Tongue (tissue), 1 donor: ENCODE measurements at regions not wholly inside any gene's neighbourhood (a gene's known extent, or its start where the extent isn't known, plus 50 kb on each side); places are given as distances from the start of the nearest gene placed in this dataset.
"Not testable (repeated sequence)": the region's sequence is repeated elsewhere in the genome, so short reads cannot be mapped to it uniquely, and the experiment has no call there.

Experiments used
- DNase-seq: peaks from one replicate; pipeline ENCODE4 v3.0.0-alpha.2; 2015

GRCh38 chr5:17365811-17366138 lies 132.3 kb upstream of the TAF11L2 start:
- DNase-seq: no peak

DNA sequence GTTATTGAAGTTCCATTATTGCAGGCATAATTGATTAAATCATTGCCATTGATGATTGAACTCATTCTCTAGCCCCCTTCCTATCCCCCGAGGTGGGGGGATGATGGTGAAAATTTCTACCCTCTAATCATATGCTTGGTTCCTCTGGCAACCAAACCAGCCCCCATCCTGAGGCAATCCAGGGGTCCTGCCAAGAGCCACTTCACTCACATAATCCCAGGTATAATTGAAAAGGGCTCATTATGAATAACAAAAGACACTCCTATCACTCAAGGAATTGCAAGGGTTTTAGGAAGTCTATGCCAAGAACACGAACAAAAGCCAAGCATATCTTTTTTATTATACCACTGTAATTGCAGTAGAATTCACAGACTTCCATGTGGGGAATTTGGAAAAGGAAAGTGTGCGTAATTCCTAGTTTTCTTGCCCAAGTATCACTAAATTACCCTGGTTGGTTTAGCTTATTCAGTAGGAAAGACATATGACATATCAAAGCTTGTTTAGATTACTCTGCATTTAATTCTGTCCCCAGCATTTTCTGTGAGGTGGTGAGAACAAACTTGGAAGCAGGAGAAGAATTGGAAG lies 130.7 kb upstream of the TAF11L2 start:
- no peak for DNase-seq

GRCh38 chr5:17370651-17371050 lies 127.4 kb upstream of the TAF11L2 start:
- no peak for DNase-seq

DNA sequence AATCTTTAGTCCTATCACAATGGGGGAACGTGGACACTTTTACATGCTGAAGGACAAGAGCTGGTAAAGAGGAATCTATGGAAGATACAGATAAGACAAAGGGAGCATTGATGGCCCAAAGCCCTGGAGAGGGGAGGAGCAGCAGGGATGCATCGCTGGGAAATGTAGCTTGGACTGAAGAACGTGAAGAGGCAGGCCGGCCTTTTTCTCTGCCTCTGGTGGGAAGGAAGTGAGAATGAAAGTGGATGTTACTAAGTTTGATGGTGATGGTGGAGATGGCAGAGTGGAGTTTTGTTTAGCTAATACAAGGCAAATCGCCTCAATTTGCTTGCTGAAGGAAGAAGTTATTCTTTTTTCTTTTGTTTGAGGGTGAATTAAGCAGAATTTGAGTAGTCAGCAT lies 124.6 kb upstream of the TAF11L2 start:
- no peak for DNase-seq

GRCh38 chr5:17373814-17374556 lies 124.0 kb upstream of the TAF11L2 start:
- DNase-seq: no peak

DNA sequence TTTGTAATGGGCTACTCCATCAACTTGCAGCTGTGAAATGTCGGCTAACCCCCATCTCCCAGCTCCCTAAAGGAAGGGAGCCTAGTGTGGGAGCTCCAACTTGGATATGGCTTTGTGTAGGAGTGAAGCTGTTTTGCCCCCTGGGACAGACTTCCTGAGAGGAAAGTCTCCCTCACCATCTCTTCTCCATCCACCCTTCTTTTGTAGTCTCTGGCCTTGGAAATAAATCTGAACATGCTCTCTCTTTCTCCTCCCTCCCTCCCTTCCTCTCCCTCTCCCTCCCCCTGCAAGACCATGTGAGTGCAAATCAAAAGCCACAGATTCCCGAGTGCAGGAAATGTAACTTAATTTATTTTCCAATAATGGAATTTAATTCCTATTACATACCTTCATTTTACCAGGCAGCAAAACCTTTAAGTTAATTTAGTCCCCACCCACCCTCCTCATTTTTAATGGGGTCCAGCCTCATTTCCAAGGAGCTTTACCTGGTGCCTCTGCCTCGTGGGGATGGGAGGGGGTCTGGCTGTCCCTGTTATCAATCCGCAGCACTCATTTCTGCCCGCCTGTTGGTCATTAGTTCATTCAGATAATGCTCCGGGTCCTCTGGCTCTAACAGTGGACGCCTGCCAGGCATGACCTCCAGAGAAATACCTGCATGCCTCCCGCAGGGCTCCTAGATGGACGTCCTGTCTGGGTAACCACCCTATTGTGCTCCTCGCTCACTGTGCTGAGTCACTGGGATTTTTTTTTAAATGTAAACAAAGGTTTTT lies 122.9 kb upstream of the TAF11L2 start:
- DNase-seq: no peak

GRCh38 chr5:17375886-17376285 lies 122.1 kb upstream of the TAF11L2 start:
- DNase-seq: not testable (repeated sequence)

DNA sequence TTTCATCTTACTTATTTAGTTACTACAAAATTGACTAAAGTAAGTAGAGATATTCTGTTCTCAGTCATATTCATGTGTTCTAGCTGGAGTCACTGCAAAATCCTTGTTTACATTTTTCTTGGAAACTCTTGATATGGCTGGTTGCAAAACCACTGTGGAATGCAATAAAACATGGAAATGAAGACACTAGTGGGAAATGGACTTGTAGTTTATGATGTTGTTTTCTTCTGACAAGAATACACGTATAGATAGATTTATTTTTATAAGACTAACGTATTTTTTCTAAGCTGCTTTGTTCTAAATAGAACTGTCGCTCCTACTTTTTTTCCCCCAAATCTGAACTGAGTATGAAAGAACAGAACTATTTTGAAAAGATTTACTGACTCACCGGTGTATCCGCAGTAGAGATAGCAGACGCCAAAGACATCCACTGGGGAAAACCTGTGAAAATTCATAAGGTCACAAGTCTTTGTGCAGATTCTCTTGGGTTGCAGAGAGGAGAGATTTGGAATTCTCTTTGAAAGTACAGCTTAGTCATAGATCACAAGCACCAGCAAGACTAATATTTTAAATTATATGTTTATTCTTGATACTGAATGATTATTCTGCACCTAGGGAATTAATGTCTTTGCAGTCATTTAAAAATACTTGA lies 119.6 kb upstream of the TAF11L2 start:
- no peak for DNase-seq

DNA sequence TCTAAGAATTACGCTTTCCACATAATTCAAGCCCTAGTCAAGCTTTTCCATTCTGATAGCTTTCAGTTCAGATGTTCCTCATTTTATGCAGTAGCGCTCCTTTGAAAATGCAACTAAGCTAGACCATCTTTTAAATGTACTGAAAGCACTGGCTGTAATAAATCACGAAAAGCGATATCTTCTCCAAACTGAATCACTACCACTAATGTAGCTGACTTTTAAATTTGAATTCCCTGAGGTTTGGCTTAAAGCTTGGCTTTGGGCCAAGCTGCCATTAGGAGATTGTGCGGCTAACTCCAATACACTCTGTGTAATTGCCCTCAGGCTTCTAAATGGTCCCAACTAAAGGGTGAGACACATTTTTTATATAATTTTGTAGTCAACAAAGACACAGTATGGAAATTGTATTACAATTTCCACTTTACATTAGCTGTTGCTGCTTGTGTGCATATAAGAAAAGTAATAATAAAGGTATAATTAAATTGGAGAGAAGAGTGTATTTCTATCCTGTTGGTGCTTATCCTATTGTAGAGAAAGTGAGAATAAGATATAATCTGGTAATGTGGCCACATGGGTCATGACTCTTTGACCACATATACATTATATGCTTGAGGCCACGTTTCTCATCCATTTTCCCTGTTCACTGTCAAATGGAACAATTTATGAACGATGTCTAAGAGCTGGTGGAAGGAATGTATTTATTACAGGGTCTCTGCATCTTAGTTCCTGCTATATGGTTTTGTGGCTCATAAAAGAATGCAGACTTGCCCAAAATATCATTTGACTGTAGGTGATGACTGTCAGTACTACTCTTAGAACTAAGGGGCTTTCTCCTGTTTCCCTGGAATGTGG lies 118.7 kb upstream of the TAF11L2 start:
- DNase-seq: no peak

DNA sequence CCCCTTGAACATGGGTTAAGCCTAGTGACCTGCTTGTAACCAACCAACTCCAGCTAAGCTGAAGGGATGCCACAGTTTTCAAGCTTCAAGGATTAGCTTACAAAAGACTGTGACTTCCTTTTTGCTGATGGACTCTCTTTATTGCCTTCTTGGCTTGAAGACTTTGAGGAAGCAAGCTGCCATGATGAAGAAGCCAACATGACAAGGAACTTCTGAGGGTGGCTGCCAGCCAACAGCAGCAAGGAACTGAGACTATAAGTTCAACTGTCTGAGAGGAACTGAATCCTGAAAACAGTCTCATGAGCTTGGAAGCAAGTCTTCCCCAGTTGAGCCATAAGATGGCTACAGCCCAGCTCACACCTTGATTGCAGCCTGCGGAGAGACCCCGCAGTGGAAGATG lies 116.1 kb upstream of the TAF11L2 start:
- no peak for DNase-seq

DNA sequence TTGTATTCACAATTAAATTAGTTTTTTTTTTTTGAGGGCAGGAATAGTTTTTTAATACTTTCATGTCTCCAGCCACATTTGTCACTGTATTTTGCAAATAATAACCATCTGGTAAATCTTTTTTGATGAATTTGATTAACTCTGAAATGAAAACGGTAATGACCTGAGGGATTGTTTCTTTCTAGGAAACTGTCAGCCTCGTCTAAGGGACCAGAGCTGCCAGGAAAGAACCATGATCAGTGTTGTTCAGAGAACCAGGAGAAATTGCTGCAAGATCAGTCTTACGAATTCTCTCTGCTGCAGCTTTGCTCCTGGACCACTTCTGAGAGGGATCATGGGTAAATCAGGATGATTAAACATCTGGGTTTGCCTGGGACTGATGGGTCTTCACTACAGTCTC lies 114.5 kb upstream of the TAF11L2 start:
- no peak for DNase-seq

GRCh38 chr5:17384181-17384580 lies 113.8 kb upstream of the TAF11L2 start:
- DNase-seq: no peak

DNA sequence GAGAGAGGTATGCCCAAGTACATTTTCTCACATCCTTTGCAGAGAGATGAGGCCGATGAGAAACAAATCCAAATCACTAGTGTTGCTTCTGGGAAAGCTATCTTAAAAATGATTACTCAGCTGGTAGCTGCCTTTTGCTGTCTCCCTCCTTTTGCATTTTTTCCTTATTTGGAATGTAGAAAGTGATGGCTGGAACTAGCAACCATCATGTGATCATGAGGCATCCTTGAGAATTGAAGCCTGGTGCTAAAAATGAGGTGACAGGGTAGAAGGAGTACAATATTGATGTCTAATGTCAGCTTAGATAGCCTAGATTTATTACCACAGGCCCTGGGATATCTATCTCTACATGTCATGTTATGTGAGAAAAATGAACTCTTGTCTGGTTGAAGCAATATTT lies 109.3 kb upstream of the TAF11L2 start:
- DNase-seq: no peak

DNA sequence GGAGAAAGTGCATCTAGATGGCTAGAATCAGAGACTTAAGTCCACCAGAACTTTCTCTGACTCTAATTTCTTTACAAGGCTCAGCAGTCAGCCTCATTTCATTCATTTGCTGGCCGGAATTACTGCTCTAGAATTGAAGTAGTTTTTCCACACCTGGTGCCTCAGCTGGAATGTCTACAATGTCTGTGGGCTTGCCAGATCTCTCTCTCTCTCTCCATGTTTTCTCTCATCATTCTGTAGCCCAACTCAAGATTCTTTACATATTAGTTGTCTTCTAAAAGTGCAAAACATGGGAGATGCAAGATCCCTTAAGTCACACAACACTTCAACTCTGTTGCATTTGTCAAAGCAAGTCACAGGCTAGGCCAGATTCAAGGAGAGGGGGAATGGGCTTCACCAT lies 103.9 kb upstream of the TAF11L2 start:
- DNase-seq: no peak

GRCh38 chr5:17395106-17395880 lies 102.7 kb upstream of the TAF11L2 start:
- no peak for DNase-seq

GRCh38 chr5:17396247-17396646 lies 101.8 kb upstream of the TAF11L2 start:
- DNase-seq: no peak

- DNase-seq: no peak
Observed at GRCh38 chr5:17398431-17398830, 99.6 kb upstream of the TAF11L2 start.

GRCh38 chr5:17398866-17399835 lies 98.9 kb upstream of the TAF11L2 start:
- no peak for DNase-seq

DNA sequence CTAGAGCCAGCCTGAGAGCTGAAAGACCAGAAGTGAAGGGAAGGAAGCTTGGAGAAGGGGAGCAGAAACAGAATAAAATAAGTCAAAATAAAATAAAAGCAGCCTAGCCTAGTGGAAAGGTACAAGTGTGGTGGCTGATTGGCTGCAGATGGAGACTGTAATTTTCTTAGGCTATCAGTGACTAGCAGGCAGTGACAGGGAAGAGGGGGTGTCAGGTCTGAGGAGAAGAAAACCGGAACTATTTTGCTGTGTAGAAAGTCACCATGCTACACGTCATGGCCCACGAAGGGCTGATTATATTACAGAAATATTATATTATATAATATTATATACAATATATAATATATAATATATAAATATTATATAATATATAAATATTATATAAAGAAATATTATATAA lies 98.1 kb upstream of the TAF11L2 start:
- no peak for DNase-seq
